ENCODE measurements at regions not wholly inside any gene's neighbourhood (a gene's known extent, or its start where the extent isn't known, plus 50 kb on each side); places are given as distances from the start of the nearest gene placed in this dataset.

- TF ChIP-seq CTCF (conservative IDR thresholded peaks at IDR 0.05) (no peak), ZFX (IDR thresholded peaks at IDR 0.05) (no peak)
Observed at GRCh38 chr12:114779647-114780046, 95.7 kb upstream of the TBX3 start.

Measured in C4-2B (cell line).